D721Med (cell line): ENCODE measurements at regions not wholly inside any gene's neighbourhood (a gene's known extent, or its start where the extent isn't known, plus 50 kb on each side); places are given as distances from the start of the nearest gene placed in this dataset.
"Not testable (repeated sequence)": the region's sequence is repeated elsewhere in the genome, so short reads cannot be mapped to it uniquely, and the experiment has no call there.

Experiments used
- DNase-seq: peaks from one replicate; pipeline ENCODE4 v3.0.0; 2011; ENCODE audit warnings: low spot score; ENCODE audit not compliant: insufficient read length
- FAIRE-seq: peaks from 2 replicates; lab custom pipeline; 2011; peaks lifted over from hg19 to GRCh38; lab: Jason Lieb, UNC
- CTCF ChIP-seq: IDR thresholded peaks from 2 replicates; pipeline ENCODE4 v1.5.1; 2012; ENCODE audit warnings: mild to moderate bottlenecking, control low read depth; ENCODE audit not compliant: insufficient read depth; ENCODE audit errors: missing control alignments

DNA sequence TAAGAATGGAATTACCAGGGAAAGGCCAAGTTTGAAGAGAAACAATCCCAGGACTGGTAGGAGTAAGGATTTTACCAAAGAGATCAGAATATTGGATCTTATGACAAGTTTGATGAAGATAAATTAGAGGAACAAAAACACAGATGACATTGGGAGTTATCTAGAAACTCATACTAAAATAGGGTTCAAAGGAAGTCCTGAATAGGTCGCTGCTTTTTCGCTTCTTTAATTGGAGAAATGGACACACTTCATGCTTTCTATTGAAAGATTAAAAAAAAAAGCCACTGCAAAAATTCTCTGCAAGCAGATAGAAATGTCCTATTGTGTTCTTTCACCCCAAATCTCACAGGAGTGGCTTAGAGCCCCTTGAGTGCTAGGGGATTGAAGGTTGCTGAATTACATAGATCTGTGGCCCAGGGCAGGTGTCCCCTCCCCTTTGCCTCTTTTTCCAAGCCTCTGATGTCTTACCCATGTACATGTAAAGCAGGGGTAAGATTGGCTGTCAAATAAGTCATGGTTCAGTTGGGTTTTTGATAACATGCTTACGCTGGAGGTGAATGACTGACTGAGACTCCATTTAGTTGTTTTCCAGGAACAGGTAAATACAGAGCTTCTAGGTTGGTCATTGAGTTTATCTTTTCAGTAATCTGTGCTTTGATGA is 152.0 kb downstream of the OR13A1 start:
- no peak for TF ChIP-seq CTCF

GRCh38 chr10:45175520-45176118 is 139.8 kb downstream of the OR13A1 start:
- FAIRE-seq, DNase-seq: not testable (repeated sequence)

More for the DNA sequence above, 152.0 kb downstream of the OR13A1 start:
- DNase-seq (no peak), FAIRE-seq (no peak)

DNA sequence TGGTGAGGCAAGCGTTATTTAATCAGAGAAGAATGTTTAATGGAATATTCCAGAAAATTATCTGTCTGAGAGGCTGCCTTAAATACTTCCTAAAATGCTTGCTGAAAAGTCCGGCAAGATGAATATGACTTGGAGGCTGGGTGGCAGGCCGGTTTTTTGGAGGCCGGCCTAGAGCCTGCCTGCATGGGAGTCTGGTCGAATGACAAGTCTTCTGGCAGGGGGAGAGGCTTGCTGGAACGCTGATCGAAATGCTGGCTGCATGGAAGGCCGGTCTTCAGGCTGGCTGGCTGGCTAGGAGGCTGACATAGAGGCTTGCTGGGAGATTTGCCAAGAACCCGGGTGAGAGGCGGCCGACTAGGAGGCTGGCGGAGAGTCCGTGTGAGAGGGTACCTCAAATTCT is 135.7 kb downstream of the OR13A1 start:
- DNase-seq (no peak), FAIRE-seq (no peak)
- no peak for TF ChIP-seq CTCF

- no peak for TF ChIP-seq CTCF
- DNase-seq (no peak), FAIRE-seq (no peak)
Measured at GRCh38 chr10:45180507-45180906, 134.9 kb downstream of the OR13A1 start.

DNA sequence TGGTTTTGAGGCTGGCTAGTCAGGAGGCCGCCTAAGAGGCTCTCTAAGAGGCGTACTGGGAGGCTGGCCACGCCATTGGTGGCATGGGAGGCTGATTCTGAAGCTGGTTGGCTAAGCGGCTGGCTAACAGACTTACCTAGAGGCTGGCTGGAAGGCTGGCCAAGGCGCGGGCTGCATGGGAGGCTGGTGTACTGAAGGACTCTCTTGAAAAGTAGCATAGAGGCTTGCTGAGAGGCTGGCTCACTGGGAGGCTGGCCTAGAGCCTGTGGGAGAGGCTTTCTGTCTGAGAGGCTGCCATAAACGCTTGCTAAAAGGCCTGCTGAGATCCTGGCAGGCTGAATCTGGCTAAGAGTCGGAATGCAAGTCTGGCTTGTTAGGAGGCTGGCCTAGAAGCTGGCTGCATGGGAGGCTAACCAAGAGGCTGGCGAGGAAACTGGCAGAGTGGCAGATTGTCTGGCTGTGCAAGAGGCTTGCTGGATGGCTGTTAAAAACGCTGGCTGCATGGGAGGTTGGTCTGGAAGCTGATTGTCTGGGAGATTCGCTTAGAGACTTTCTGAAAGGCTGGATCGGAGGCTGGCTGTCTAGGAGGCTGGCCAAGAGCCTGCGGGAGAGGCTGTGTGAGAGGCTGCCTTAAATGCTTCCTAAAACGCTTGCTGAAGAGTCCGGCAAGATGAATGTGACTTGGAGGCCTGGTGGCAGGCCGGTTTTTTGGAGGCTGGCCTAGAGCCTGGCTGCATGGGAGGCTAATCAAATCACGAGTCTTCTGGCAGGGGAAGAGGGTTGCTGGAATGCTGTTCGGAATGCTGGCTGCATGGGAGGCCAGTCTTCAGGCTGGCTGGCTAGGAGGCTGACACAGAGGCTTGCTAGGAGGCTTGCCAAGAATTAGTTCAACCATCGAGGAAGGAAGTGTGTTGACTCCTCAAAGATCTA is 134.2 kb downstream of the OR13A1 start:
- DNase-seq (no peak), FAIRE-seq (no peak)
- no peak for TF ChIP-seq CTCF

- FAIRE-seq (no peak), DNase-seq (no peak)
- TF ChIP-seq CTCF, result no peak
Measured at GRCh38 chr10:45183174-45183573, 132.2 kb downstream of the OR13A1 start.

DNA sequence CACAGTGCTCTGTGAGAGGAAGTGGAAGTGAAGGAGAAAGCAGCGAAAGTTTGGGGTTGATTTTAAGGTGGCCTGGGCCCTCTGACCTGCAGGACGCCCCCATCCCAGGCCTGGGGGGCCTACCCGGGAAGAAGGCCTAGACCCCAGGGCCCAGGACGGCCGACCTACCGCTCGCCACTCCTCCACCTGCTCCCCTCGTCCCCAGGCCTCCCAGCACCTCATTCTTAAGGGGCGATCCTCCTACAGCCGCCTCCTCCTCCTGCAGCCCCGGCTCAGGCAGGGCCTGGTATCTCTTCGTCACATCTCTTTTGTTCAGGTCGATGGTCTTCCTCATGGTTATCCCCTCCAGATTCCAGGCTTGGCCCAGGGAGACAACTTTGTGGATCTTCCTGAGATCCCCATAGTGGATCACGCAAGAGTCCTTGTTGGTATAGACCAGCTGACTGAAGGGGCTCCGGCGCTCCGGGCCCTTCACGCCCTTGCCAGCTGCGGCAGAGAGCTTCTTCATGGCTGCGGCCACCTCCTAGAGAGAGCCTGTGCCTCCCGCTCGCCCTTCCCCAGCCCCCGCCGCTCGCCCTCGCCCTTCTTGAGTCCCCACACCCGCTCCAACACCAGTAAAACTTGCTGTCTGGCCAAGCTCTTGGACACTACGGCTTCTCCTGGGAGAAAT is 117.5 kb downstream of the OR13A1 start:
- DNase-seq, result no peak
- FAIRE-seq, result no peak
- no peak for TF ChIP-seq CTCF
